Endothelial cell (in vitro differentiated cells): ENCODE measurements at regions not wholly inside any gene's neighbourhood (a gene's known extent, or its start where the extent isn't known, plus 50 kb on each side); places are given as distances from the start of the nearest gene placed in this dataset.

Experiments
- DNase-seq: peaks from one replicate; pipeline ENCODE4 v3.0.0; 2021; ENCODE audit warnings: low spot score
- H3K27ac Mint-ChIP-seq: one replicate; pipeline ENCODE4 v1.8.0; 2021; ENCODE audit warnings: mixed read lengths, inconsistent platforms; ENCODE audit not compliant: unreplicated experiment
- H3K27me3 Mint-ChIP-seq: one replicate; pipeline ENCODE4 v1.8.0; 2021; ENCODE audit warnings: mild to moderate bottlenecking, moderate library complexity, mixed read lengths, inconsistent platforms; ENCODE audit not compliant: unreplicated experiment
- H3K36me3 Mint-ChIP-seq: one replicate; pipeline ENCODE4 v1.8.0; 2021; ENCODE audit warnings: mild to moderate bottlenecking, low read depth, mixed read lengths, inconsistent platforms; ENCODE audit not compliant: unreplicated experiment
- H3K4me1 Mint-ChIP-seq: one replicate; pipeline ENCODE4 v1.8.0; 2021; ENCODE audit warnings: mild to moderate bottlenecking, mixed read lengths, inconsistent platforms; ENCODE audit not compliant: unreplicated experiment
- H3K4me3 Mint-ChIP-seq: one replicate; pipeline ENCODE4 v1.8.0; 2021; ENCODE audit warnings: mild to moderate bottlenecking, mixed read lengths, inconsistent platforms; ENCODE audit not compliant: unreplicated experiment
- H3K9me3 Mint-ChIP-seq: one replicate; pipeline ENCODE4 v1.8.0; 2021; ENCODE audit warnings: mixed read lengths, inconsistent platforms; ENCODE audit not compliant: unreplicated experiment
- TF ChIP-seq, protein P1 (sequence below): fragments of 200-600 bp; sonication (generic); IDR thresholded peaks from one replicate; pipeline ENCODE4 v1.5.0; 2021; ENCODE audit warnings: antibody characterized with exemption; ENCODE audit not compliant: unreplicated experiment

DNA sequence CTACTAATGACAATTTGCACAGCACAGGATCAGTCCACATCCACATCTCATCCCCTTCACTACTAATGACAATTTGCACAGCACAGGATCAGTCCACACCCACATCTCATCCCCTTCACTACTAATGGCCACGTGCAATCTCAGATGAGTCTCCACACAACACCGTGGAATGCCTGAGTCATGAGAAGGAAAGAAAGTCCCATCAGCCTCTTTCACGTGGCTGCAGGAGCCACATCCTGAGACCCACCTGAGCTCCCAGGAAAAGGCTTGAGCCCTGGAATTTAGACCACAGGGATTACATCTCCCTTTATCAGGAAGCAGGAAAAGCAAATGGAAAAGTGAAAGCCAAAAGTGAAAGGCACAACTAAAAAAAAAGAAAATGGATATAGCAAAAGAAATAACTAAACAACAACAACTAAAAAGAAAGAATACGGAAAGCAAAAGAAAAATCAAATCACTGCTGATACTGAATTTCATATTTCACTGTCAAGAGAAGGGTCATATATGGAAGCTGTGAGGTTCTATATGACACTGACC lies 1300.5 kb downstream of the TMEM121 start:
- peaks cover 31% of the 10 kb centered on the region for H3K9me3 Mint-ChIP-seq
- no peaks in the 10 kb centered on the region for H3K4me1 Mint-ChIP-seq
- TF ChIP-seq, protein P1, sequence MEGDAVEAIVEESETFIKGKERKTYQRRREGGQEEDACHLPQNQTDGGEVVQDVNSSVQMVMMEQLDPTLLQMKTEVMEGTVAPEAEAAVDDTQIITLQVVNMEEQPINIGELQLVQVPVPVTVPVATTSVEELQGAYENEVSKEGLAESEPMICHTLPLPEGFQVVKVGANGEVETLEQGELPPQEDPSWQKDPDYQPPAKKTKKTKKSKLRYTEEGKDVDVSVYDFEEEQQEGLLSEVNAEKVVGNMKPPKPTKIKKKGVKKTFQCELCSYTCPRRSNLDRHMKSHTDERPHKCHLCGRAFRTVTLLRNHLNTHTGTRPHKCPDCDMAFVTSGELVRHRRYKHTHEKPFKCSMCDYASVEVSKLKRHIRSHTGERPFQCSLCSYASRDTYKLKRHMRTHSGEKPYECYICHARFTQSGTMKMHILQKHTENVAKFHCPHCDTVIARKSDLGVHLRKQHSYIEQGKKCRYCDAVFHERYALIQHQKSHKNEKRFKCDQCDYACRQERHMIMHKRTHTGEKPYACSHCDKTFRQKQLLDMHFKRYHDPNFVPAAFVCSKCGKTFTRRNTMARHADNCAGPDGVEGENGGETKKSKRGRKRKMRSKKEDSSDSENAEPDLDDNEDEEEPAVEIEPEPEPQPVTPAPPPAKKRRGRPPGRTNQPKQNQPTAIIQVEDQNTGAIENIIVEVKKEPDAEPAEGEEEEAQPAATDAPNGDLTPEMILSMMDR: no peak
- no peak overlapping the region for H3K27ac Mint-ChIP-seq
- no peak for DNase-seq
- H3K36me3 Mint-ChIP-seq: peaks cover 11% of the 10 kb centered on the region
- no peak overlapping the region for H3K4me3 Mint-ChIP-seq
- peaks cover 4% of the 10 kb centered on the region for H3K27me3 Mint-ChIP-seq

DNA sequence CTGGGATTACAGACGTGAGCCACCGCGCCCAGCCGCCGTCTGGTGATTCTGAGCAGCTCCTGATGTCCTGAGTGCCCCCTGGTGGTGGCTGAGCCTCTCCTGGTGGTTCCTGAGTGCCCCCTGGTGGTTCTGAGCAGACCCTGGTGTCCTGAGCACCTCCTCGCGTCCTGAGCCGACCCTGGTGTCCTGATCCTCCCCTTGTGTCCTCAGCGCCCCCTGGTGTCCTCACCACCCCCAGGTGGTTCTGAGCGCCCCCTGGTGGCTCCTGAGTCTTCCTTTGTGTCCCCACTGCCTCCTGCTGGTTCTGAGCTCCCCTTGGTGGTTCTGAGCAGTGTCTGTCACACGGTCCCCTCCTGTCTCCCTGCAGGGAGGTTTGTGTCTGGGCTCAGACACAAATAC lies 1304.9 kb downstream of the TMEM121 start:
- Mint-ChIP-seq H3K4me3 (no peak overlapping the region), H3K27ac (no peak overlapping the region), H3K36me3 (peaks cover 20% of the 10 kb centered on the region), H3K9me3 (peaks cover 45% of the 10 kb centered on the region), H3K4me1 (no peaks in the 10 kb centered on the region), H3K27me3 (peaks cover 6% of the 10 kb centered on the region)
- no peak for DNase-seq
- TF ChIP-seq, protein P1: no peak

DNA sequence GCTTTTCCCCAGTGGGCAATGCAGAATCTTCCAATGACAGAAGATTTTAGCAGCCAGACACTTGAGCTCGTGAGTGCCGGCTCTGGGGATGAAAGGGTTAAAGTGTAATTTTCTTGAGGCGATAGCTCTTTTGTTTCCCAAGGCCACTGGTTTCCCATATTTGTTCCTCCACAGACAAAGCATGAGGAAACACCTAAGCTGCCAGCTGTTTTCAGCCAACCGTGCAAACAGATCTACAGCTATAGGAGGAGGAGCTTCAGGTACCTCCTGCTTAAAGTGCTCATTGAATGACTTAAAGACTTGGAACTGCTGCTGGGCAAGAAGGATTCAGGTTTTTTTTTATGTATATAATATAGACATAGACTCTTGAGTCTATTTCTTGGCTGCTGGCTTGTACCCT lies 1311.5 kb downstream of the TMEM121 start:
- H3K9me3 Mint-ChIP-seq: peaks cover 34% of the 10 kb centered on the region
- H3K27ac Mint-ChIP-seq: no peak overlapping the region
- DNase-seq: no peak
- H3K4me3 Mint-ChIP-seq: no peak overlapping the region
- TF ChIP-seq, protein P1: no peak
- no peaks in the 10 kb centered on the region for H3K27me3 Mint-ChIP-seq
- H3K36me3 Mint-ChIP-seq: peaks cover 6% of the 10 kb centered on the region
- H3K4me1 Mint-ChIP-seq: no peaks in the 10 kb centered on the region

DNA sequence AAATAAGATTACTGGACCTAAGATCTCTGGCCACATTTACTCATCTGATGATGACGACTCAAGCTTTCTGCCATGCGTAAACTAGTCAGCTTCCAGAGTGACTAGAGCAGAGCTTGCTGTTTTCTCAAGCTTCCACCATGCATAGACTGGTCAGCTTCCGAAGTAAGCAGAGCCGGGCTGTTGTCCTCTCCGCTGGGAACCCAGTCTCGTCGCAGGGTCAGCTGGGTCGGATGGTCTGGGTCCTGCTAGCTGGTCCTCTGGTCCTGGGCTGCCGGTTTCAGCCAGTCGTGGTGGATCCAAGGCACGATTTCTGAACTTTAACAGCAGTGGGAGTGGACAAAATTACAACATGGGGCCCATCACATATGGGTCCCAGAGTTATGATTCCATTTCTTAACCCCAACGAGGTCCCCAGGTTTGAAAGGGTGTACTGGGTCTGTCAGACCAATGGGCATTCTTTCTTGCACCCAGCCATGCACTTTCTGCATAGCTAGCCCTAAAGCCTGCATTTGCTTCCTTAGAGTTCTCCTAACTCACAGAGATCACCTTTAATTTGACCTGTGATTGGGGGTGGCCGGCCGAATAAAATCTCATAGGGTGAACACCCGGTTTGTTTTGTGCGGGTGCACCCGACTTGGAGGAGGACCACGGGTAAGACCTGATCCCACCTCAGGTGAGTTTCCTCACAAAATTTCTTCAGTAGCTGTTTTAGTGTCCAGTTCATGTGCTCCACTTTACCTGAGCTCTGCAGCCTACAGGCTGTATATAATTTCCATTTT lies 1312.8 kb downstream of the TMEM121 start:
- peaks cover 10% of the 10 kb centered on the region for H3K36me3 Mint-ChIP-seq
- TF ChIP-seq, protein P1: no peak
- DNase-seq: no peak
- H3K9me3 Mint-ChIP-seq: peaks cover 34% of the 10 kb centered on the region
- no peaks in the 10 kb centered on the region for H3K27me3 Mint-ChIP-seq
- no peak overlapping the region for H3K27ac Mint-ChIP-seq
- no peak overlapping the region for H3K4me3 Mint-ChIP-seq
- no peaks in the 10 kb centered on the region for H3K4me1 Mint-ChIP-seq

DNA sequence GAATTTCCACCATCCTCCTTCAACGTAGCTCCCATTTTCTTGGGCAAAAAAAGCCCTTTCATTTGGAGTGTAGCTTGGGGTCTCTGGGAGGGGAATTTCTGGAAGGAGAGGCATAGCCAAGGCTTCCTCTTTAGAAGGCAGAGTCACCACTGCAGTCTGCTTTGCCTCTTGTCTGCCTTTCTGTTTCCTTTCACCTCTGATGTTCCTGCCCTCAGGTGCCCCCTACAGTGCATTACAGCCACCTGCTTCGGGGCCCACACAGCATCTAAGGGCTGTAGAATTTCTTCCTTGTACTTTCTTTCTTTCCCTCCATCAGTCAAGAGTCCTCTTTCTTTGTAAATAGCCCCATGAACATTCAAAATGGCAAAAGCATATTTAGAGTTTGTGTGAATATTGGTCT lies 1313.9 kb downstream of the TMEM121 start:
- no peak overlapping the region for H3K4me3 Mint-ChIP-seq
- DNase-seq: no peak
- TF ChIP-seq, protein P1: no peak
- peaks cover 10% of the 10 kb centered on the region for H3K36me3 Mint-ChIP-seq
- no peaks in the 10 kb centered on the region for H3K27me3 Mint-ChIP-seq
- no peaks in the 10 kb centered on the region for H3K4me1 Mint-ChIP-seq
- H3K9me3 Mint-ChIP-seq: peaks cover 36% of the 10 kb centered on the region
- no peak overlapping the region for H3K27ac Mint-ChIP-seq
